GM18517 (cell line): ENCODE measurements at regions not wholly inside any gene's neighbourhood (a gene's known extent, or its start where the extent isn't known, plus 50 kb on each side); places are given as distances from the start of the nearest gene placed in this dataset.

Experiments
- ATAC-seq: cut with Tn5 transposase; IDR thresholded peaks from one replicate; pipeline ENCODE4 v1.9.1; 2021; ENCODE audit warnings: mild to moderate bottlenecking, moderate library complexity; ENCODE audit not compliant: unreplicated experiment

- no peak for ATAC-seq
Observed at GRCh38 chr11:92317222-92317621, 92.6 kb downstream of the FAT3 start.

GRCh38 chr11:92317721-92318120, 93.1 kb downstream of the FAT3 start:
- no peak for ATAC-seq

- no peak for ATAC-seq
Observed at GRCh38 chr11:92322225-92322624, 97.6 kb downstream of the FAT3 start.

GRCh38 chr11:92324890-92325289, 100.3 kb downstream of the FAT3 start:
- no peak for ATAC-seq

GRCh38 chr11:92325416-92325815, 100.8 kb downstream of the FAT3 start:
- no peak for ATAC-seq

GRCh38 chr11:92329137-92329536, 104.5 kb downstream of the FAT3 start:
- ATAC-seq: no peak

GRCh38 chr11:92329646-92330045, 105.0 kb downstream of the FAT3 start:
- ATAC-seq: no peak

GRCh38 chr11:92330114-92330513, 105.5 kb downstream of the FAT3 start:
- no peak for ATAC-seq

GRCh38 chr11:92332986-92333385, 108.4 kb downstream of the FAT3 start:
- ATAC-seq: no peak

- no peak for ATAC-seq
Observed at GRCh38 chr11:92340839-92341238, 116.2 kb downstream of the FAT3 start.

- no peak for ATAC-seq
Observed at GRCh38 chr11:92342034-92342720, 117.6 kb downstream of the FAT3 start.

GRCh38 chr11:92342886-92343285, 118.3 kb downstream of the FAT3 start:
- no peak for ATAC-seq

GRCh38 chr11:92346220-92346619, 121.6 kb downstream of the FAT3 start:
- no peak for ATAC-seq

- ATAC-seq: no peak
Observed at GRCh38 chr11:92347454-92347853, 122.8 kb downstream of the FAT3 start.

GRCh38 chr11:92349486-92350156, 125.0 kb downstream of the FAT3 start:
- ATAC-seq: no peak

GRCh38 chr11:92357344-92357743, 132.7 kb downstream of the FAT3 start:
- no peak for ATAC-seq

GRCh38 chr11:92357841-92358240, 133.2 kb downstream of the FAT3 start:
- no peak for ATAC-seq

GRCh38 chr11:92361551-92361950, 136.9 kb downstream of the FAT3 start:
- ATAC-seq: no peak

- ATAC-seq: no peak
Observed at GRCh38 chr11:92362989-92363388, 138.4 kb downstream of the FAT3 start.

GRCh38 chr11:92364177-92364576, 139.6 kb downstream of the FAT3 start:
- no peak for ATAC-seq

- ATAC-seq: no peak
Observed at GRCh38 chr11:92376146-92376599, 151.6 kb downstream of the FAT3 start.

- ATAC-seq: no peak
Observed at GRCh38 chr11:92376680-92377079, 152.1 kb downstream of the FAT3 start.

GRCh38 chr11:92380882-92381281, 156.3 kb downstream of the FAT3 start:
- no peak for ATAC-seq
